ENCODE measurements at regions not wholly inside any gene's neighbourhood (a gene's known extent, or its start where the extent isn't known, plus 50 kb on each side); places are given as distances from the start of the nearest gene placed in this dataset.

DNA sequence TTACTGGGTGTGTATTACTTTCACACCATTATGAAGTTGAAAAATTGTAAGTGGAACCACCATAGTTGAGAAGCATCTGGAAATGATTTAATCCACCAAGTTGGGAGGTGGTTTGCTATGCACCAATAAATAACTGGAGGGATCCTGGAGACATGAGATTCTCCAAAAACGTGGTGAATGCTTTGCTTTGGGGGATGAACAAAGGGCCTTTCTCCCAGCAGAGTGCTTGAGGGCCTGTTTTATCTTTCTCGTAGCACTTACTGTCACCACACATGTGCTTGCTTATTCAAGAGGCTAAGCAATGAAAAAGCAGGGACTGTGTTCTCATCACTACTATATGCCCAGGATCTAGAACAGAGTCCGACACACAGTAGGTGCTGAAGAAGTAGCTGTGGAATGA lies 371.1 kb downstream of the DHX35 start:
- FAIRE-seq = no peak

DNA sequence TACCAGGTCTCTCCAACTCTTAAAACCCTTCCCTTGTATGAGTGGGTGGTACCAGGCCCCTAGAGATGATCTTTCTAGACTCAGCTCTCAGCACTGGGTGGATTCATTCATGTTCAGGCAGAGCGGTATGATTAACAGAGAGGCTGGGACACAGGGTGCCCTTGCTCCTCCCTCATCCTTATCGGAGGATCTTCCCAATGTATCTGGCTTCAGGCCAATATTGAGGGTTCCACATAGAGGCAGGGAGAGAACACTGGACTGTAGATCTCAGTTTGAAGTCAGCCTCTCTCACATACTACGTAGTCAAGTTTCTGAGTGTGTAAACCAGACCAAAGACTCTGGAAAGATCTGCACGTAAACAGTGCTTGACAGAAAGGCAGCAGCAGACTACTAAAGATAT lies 366.2 kb downstream of the DHX35 start:
- FAIRE-seq = no peak

DNA sequence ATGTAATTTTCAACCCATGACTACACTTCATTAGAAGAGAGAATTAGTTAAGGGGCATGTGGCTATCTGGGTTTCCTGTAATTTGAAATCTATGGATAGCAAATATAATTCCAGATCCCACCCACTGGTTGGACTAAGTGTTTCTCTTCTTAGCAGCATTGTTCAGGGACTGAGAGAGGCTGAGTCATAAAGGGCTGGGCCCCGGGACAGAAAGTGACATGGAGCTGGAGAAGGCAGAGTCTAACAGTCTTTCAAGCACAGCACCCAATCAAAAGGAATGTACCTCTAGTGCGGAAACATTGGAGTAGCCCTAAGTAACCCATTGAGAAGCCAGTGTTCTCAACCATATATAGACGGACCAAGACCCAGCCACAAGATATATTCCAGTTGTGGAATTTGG lies 363.9 kb downstream of the DHX35 start:
- no peak for FAIRE-seq

DNA sequence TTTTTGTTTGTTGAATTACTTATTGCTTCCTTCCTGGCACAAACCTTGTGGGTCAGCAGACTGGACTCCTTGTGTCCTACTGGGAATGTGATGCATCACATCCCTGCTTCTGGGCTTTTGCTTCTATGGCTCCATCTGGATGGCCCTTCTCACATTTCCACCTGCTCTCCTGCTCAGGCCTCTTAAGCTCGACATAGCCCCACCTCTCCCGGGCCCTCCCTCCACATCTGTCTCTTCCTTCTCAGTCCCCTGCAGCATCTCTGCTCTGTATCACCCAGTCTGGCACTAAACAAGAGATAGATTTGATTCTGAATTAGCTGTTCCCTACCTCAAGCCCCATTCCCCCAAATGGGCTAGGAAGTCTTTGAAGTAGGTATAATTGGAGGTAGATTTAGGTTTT lies 356.8 kb downstream of the DHX35 start:
- no peak for FAIRE-seq

DNA sequence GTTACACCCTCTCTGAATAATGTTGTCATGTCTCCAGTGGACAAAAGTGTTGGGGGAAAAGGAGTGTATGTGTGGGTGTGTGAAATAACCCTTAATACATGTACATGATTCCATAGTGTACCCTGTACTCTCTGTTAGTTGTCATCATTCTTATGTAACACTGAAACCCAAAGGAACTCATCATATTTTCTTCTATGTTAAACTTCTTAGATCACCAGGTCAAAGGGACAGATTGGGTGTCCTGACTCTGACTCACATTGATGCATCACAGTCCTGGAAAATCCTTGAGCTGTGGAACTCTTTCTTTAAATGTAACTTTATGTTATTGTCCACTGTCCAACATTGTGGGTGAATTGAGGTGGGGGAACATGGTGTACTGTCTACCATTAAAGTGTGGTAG lies 350.5 kb downstream of the DHX35 start:
- no peak for FAIRE-seq

DNA sequence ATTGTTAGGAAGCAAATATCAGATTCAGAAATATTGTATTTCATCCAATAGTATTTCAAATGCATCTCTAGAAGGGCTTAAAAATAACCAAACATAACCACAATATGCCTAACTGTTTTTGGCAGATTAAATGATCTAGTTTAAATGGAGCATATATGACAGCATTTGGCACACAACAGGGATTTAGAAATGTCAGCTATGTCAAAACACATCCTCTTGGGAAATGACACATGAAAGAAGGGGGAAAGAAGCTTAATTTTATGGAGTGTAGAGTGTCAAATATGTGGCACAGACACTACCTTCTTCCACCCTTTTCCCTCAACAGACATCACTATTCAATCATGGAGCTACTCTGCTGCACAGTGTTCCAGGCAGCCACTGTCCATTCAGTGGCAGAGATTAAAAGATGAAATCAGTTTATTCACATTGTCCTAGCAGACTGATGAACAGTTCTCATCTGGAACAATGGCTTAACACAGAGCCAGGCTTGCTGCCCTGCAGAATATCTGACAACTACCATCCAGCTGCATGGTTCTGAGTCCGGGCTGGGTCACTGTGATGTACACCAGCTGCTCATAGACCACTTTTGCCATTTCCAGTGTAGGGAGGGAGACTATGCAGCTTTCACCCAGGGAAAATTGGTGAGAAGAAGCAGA lies 349.8 kb downstream of the DHX35 start:
- no peak for FAIRE-seq

DNA sequence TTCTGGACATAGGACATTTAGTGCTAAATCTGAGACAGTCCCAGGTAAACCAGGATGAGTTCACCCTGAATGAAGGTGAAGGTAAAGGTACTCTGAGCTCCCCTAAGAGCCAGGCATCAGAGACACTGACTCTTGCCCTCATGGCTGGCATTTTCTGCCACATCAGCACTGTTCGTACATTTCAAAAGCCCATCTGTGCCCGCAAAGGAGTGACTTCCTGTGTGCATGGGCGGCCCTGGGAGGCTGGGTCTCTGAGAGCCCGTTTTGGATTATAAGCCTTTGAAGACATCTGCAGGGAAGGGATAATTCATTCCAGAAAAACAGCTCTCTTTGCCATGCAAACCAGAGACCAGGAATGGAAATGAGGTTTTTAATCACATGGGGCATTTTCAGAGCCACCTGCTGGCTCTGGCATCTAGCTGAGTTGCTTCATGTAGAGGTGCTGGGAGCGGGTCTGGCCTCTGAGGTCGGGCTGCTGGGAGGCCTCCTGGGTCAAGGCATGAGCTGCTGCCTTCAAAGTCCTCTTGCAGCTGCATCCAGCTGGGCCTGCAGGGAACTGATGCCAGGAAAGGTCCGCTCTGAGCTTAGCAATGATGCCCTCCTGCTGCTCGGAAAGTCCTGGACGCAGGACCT lies 348.3 kb downstream of the DHX35 start:
- FAIRE-seq = no peak

DNA sequence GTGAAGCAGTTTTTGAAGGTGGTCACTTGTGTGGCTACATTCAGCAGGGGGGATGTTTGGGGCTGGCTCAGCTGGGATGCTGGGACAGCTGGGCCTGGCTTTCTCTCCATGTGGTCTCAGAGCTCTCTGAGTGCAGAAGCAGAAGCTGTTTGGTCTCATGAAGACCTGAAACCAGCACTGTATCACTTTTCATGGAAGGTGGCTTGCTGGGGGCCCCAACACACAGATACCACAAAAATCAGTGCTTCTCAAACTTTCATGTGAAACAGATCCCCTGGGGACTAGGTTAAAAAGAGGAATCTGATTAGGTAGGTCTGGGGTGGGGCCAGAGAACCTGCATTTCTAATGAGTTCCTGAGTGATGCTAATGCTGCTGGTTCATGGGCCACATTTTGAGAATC lies 347.3 kb downstream of the DHX35 start:
- no peak for FAIRE-seq

DNA sequence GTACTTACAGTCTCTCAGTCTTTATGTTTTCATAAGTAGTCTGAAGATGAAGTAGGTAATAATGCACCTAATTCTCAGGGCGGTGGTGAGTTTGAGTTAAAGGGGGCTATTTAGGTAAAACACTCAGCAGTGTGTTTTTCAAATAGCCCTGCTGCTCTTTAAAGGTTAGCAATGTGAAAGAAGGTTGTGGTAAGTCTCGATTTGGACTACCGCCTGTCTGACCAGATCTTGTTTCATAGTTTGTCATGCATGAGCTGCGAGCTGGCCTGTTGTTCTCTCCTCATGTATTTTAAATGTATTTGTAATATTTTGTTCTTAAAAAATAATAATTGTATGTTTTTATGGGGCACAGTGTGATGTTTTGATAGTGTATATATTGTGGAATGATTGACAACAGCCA lies 340.2 kb downstream of the DHX35 start:
- FAIRE-seq = no peak

DNA sequence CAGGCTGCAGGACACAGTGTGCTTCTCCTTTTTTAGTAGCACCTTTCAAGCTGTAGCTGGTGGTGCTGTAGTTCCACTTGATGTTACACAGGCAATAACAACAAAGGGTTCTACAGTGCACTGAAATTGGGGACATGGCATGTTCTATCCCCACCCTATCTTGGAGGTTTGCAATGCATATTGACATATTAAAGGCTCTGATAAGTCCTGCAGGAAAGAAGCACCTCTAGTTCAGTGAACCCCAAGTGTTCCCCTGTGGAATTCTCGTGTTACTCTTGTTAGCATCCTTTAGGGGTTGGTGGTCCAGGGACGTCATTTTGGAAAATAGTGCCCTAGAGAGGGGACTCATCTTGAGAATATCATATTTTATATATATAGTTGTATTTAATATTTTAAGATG lies 337.6 kb downstream of the DHX35 start:
- FAIRE-seq = no peak

DNA sequence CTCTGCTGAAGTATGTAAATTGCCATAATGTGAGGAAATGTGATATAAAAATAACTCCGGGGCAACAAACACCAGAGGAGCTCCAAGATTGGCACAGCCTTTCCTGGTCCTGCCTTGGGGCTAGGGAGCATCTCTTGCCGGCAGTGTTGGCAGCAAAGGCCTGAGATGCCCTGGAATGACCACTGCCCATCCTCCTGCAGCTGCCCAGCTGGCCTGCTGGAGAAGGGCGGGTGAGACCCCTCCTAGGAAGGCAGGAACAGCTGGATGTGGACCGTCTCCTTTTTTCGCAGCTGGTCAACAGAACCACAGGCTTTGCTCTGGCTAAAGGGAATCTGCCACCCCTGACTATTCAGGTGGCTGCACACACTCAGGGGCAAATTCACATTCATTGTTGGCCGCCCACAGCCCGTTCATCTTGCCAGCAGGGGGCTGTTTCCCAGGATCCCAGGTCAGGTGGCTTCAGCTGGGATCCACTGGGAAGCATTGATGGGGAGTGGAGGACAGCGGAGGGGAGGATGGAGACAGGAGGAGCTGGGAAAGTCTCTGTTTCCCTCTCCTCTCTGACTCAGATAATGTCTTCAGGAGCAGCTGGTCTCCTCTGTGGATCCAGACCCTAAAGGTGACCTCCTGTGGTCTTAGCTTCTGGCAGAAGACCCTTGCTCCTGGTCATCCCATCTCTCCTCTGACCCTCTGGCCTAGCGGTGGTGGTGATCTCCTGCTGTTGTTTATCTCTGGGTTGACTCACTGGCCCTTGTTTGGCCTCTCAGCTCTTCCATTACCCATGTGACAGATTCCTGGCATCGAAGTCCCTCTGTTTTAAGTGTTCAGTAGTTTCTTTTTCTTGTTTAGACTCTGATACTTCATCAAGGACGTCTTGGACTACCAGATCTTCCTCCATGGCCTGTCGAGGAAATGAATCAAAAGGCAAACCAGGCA lies 336.7 kb downstream of the DHX35 start:
- FAIRE-seq = no peak

DNA sequence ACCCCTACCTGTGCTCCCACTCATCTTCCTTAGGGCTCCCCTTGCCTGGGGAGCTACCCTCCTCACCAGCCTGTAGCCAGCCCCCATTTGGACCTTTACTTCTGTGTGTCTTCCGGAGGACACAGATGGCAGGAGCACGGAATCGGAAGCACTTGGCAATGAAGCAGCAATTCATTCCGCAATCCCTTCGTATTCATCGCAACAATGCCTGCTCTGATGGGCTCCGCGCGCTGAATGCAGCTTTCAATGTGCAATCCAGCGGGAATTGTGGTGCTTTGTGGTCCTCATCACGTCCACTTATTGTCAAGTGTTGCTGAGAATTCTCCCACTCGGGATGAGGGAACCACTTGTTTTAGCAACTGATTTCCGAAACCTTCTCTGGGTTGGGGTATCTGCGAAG lies 336.0 kb downstream of the DHX35 start:
- FAIRE-seq = no peak

DNA sequence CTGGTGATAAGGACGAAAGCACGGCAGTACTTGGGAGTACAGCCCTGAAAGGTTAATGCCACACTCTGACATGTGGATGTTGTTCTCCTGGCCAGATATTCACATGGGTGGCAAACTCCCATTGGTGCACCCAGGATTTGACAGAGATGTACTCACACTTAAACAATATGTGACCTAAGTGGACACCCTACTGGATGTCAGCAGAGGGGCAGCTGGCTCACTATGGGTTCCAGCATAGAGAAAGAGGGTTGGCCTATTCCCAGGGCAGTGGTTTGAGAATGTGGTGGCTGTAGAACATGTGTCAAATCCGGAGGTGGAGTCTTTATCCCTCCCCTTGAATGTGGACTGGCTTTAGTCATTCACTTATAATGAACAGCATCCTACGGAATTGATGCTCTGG lies 333.2 kb downstream of the DHX35 start:
- no peak for FAIRE-seq

DNA sequence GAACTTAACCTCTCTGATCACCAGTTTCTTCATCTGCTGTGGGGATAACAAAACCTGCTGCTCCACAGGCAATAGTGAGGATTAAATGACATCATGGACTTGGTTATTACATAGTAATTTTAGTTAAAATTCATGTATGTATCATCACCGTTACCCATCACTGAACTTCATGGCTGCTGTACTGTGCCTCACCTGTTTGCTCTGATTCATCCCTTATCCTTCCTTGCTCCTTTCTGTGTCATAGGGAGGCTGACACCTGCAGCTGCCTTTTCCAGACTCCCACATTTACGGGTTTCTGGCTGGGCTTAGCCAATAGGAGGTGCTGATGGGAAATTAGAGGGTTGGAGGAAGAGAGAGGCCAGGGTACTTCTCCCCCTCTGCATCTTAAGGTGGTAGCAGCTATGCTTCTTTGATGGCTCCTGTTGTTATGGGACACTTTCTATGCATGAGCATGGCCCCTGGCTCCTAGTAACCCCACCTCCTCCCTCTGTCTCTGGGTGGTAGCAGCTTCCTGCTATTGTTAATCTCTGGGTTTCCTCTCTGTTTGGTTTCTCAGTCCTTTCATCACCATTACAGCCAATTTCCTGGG lies 332.1 kb downstream of the DHX35 start:
- FAIRE-seq = no peak

DNA sequence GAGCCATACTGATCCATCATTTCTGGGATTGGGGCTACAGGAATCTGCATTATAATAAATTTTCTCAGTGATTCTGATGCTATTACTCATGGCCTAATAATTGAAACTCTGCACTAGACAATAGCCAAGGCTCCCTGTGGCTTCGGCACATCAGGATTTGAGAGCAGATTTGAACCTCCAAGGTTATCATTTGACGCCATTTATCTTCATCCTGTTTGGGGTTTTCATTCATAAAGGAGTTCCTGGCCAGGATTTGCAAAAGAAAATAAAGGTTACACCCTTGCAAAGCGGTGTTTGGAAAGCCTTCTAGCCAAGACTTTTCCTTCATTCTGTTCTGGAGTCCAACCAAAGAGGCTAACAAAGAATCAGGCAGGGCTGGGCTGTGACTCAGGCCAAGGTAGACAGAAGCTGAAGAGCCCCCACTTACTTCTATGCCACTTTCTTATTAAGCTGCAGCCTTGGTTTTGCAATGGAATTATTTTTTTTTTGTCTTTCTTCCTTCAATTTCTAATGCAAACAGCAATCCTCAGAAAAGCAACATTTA lies 330.1 kb downstream of the DHX35 start:
- no peak for FAIRE-seq

DNA sequence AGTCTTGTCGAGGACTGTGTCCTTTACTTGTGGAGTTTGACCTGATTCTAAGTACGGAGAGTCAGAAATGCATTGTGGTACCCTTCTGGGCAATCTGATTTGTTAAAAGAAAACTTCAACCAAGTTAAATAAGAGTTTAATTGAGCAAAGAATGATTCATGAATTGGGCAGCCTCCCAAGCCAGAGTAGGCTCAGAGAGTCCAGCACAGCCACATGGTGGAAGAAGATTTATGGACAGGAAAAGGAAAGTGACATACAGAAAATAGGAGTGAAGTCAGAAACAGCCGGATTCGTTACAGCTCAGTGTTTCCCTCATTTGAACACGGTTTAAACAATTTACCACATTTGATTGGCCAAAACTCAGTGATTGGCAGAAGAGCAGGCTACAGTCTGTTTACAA lies 329.2 kb downstream of the DHX35 start:
- no peak for FAIRE-seq

DNA sequence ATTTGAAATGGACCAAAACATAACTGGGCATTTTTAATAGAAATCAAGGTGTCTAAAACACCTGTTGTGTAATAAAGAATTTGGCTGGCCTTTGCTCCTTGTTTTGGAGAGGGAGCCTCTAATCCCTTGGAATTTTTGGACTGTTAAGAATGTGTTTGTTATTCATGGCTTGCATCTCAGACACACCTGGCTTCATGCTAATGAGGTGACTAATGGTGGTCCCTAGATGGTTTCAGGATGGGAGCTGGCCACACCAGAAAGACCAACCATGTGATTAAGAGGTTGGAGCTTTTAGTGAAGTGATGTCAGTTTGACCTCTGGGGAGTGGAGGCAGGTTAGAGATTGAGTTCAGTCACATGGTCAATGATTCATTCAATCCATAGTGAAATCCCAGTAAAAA lies 328.4 kb downstream of the DHX35 start:
- no peak for FAIRE-seq

DNA sequence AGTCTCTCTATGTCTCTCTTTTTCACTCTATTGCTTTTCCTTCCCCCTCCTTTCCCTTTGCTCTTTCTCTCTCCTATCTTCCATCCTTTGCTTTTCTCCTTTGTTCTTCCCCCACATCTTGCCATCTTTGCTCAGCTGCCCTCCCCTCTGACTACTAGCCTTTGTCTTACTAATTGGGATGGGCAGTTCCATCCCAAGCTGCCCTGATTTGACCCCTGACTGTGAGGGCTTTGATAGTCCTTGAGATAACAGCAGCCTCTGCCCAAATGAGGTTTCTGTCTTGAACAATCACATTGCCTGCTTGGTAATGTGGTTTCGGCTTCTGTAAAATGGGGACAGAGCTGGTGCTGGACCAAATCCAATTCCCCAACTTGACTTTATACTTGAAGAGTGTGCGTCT lies 327.7 kb downstream of the DHX35 start:
- no peak for FAIRE-seq

DNA sequence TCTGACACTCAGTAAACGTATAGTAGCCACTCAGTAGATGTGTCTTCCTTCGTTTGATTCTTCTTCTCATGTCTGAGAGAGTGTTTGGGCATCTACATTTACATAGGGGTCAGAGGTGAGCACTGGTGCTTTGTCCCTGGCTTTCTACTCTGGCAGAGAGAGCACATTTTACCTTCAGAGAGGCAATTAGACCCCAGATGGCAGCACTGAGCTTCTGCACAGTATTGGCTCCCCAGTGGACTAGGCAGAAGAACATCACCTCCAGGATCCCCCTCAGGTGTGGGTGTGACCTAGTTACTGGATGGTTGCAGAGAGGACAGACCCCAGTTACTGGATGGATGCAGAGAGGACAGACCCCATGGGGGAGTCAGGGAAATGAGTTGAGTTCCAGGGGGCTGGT lies 327.2 kb downstream of the DHX35 start:
- FAIRE-seq = no peak

DNA sequence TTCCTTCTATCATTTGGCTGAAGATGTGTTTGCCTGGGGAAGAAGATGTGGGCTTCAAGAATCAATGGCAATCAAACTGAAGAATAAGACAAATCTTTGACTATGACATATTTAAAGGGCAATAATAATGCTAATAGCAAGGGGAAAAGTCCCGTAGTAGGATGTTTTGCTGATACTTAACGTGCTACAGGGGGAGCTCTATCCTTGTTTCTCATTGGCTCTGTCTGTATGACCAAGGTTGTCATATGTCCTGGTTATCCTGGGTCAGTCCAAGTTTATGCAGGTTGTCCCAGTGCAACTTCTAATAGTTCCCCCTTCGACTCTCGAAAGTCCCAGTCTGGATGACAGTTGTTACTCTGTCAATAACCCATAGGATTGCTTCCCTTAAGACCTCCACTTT lies 321.3 kb downstream of the DHX35 start:
- FAIRE-seq = no peak

DNA sequence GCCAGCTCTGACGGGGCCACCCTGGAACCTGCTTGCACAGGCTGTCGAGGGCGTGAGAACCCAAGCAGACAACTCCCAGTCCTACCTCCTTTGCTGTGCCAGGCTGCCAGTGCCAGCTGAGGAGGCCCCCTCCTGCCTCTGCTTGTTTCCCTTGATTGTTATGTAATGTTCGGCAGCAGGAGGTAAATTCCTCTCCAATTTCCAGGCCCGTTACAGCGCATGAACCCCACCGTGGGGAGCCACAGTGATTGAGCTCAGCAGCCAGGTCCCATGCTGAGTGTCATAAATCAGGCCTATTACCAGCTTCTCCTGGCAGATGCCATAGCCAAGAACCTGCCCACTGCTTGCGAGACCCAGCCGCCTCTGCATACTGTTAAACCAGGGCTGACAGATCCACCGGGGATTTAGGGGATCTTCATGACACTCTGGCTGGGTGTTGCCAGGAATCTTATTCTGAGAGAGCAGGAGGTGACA lies 320.5 kb downstream of the DHX35 start:
- no peak for FAIRE-seq

DNA sequence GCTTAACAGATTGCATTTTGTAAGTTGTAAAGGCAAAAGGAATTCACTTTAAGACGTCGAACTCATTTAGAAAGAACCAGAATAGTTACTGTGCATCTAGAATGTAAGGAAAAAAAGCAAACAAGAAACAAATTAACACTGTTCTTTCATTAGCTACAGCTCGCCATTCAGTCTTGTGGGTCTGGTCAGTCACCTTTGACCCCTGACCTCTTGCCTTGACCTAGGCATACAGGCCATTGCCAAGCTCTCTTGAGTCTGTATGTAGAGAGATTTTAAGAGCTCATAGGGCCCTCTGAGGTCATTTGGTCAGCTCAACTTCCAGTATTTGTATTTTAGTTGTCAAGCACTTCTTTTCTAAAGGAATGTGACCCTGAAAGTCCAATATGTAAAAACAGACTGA lies 318.7 kb downstream of the DHX35 start:
- no peak for FAIRE-seq

DNA sequence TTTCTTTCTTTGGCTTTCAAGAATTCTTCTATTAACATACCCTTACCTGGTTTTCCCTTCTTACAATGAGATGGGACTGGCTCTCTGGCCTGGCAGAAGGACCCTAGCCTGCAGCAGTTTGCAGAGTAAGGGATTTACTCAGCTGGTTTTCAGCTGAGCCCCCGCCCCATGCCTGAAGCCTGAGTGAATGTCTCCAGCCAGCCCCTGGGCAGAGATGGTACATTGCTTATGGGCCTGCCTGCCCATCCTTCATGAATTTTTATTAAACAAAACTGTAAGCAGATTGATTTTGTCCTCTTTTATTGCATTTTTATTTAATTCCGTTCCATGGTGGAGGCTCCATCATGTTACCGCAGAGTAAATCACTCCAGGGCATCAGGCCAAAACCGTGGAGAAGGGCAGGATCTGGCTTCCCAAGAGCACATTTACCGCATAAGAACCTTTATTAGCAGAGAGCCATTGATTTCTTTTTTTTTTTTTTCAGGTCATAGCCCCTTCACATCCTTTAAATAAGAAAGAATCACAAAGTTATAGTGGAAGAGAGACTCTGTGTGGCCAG lies 316.2 kb downstream of the DHX35 start:
- FAIRE-seq = no peak
